Thyroid gland (tissue), 4 donors: ENCODE measurements at regions not wholly inside any gene's neighbourhood (a gene's known extent, or its start where the extent isn't known, plus 50 kb on each side); places are given as distances from the start of the nearest gene placed in this dataset.

ENCODE experiments used
- DNase-seq, 2 donors: peaks; one replicate each; pipeline ENCODE4 v3.0.0-alpha.2; 2019
- H3K27ac ChIP-seq, 3 donors: fragments of 200-600 bp; sonication (generic); 1 replicate in 2 of 3; 2 replicates in 1 of 3; pipeline ENCODE4 v1.5.1; 2016 to 2019; ENCODE audit warnings: mild to moderate bottlenecking in 1 of 3, moderate library complexity in 1 of 3
- H3K27me3 ChIP-seq: fragments of 200-600 bp; sonication (generic); one replicate; pipeline ENCODE4 v1.5.1; 2019
- H3K36me3 ChIP-seq, 2 donors: fragments of 200-600 bp; sonication (generic); one replicate each; pipeline ENCODE4 v1.5.1; 2016 to 2019
- H3K4me1 ChIP-seq, 2 donors: fragments of 200-600 bp; sonication (generic); one replicate each; pipeline ENCODE4 v1.5.1; 2017 to 2019
- H3K4me3 ChIP-seq, 3 donors: fragments of 200-600 bp; sonication (generic); replicated peaks in 1 of 3; 1 replicate in 2 of 3; 2 replicates in 1 of 3; pipeline ENCODE4 v1.5.1; 2016; ENCODE audit warnings: mild to moderate bottlenecking in 1 of 3
- H3K9me3 ChIP-seq: fragments of 200-600 bp; sonication (generic); one replicate; pipeline ENCODE4 v1.5.1; 2017
- POLR2A ChIP-seq, 2 donors: fragments of 450-650 bp; IDR thresholded peaks; one replicate each; pipeline ENCODE4 v1.6.1; 2017; ENCODE audit warnings: antibody characterized with exemption in 2 of 2, mild to moderate bottlenecking in 2 of 2, moderate library complexity in 1 of 2
- WGBS, 2 donors: methylation state at CpG; one replicate each; pipeline ENCODE4 v1.1.5; 2017; 5-methylcytosine and 5-hydroxymethylcytosine counted together
- intact Hi-C: fragments of 100-400 bp; cut with DNase I; formaldehyde crosslinking; loops from one replicate; pipeline ENCODE4 v1.15.1; 2023
- TF ChIP-seq, protein P1 (sequence below), 6 experiments: fragments of 200-600 bp in 3 of 6; fragments of 450-650 bp in 3 of 6; sonication (generic) in 3 of 6; IDR thresholded peaks; one replicate each; pipeline ENCODE4 v1.5.1; 2016 to 2019; ENCODE audit warnings: antibody characterized with exemption in 6 of 6, mild to moderate bottlenecking in 2 of 6, inconsistent platforms in 1 of 6, moderate library complexity in 1 of 6

- Histone ChIP-seq H3K4me1 (no peaks in the 10 kb centered on the region), H3K9me3 (no peaks in the 10 kb centered on the region), H3K27ac (peak overlapping the region in 2 of 3 donors; percentile 39 to 80), H3K36me3 (no peaks in the 10 kb centered on the region), H3K4me3 (peak overlapping the region in 2 of 3 donors; percentile 23 to 30), H3K27me3 (no peaks in the 10 kb centered on the region)
- 33 to 43% methylated on average over 9 of the region's 9 CpGs for WGBS, 2 donors
- DNase-seq = peak; percentile 13 to 42
- TF ChIP-seq, protein P1, sequence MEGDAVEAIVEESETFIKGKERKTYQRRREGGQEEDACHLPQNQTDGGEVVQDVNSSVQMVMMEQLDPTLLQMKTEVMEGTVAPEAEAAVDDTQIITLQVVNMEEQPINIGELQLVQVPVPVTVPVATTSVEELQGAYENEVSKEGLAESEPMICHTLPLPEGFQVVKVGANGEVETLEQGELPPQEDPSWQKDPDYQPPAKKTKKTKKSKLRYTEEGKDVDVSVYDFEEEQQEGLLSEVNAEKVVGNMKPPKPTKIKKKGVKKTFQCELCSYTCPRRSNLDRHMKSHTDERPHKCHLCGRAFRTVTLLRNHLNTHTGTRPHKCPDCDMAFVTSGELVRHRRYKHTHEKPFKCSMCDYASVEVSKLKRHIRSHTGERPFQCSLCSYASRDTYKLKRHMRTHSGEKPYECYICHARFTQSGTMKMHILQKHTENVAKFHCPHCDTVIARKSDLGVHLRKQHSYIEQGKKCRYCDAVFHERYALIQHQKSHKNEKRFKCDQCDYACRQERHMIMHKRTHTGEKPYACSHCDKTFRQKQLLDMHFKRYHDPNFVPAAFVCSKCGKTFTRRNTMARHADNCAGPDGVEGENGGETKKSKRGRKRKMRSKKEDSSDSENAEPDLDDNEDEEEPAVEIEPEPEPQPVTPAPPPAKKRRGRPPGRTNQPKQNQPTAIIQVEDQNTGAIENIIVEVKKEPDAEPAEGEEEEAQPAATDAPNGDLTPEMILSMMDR (IDR thresholded peaks at IDR 0.05) = no peak
- no peak for TF ChIP-seq POLR2A (IDR thresholded peaks at IDR 0.05)
- intact Hi-C loops = no loop called here
These were observed 73.4 kb upstream of the EIF5 start for GRCh38 chr14:103260629-103261124.

DNA sequence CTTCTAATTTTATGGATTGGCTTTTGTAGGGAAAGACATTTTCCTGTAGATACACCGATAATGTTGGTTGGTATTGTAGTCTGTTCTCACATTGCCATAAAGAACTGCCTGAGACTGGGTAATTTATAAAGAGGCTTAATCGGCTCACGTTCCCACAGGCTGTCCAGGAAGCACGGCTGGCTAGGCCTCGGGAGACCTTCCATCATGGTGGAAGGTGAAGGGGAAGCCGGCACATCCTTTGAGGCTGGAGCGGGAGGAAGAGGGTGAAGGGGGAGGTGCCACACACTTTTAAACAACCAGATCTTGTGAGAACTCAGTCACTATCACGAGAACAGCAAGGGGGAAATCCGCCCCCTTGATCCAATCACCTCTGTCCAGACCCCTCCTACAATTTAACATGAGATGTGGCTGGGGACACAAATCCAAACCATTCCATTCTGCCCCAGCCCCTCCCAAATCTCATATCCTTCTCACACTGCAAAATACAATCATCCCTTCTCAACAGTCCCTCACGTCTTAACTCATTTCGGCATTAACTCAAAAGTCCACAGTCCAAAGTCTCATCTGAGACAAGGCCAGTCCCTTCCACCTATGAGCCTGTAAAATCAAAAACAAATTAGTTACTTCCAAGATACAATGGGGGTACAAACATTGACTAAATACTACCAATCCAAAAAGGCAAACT lies 66.7 kb upstream of the EIF5 start:
- TF ChIP-seq, protein P1 (IDR thresholded peaks at IDR 0.05) = no peak
- no peak for TF ChIP-seq POLR2A (IDR thresholded peaks at IDR 0.05)
- Histone ChIP-seq H3K27me3 (no peaks in the 10 kb centered on the region), H3K9me3 (no peaks in the 10 kb centered on the region), H3K4me1 (no peaks in the 10 kb centered on the region), H3K36me3 (no peaks in the 10 kb centered on the region), H3K27ac (no peak overlapping the region), H3K4me3 (no peak overlapping the region)
- DNase-seq = no peak
- intact Hi-C loops = no loop called here
- WGBS, 2 donors = 83 to 87% methylated on average over 11 of the region's 11 CpGs

DNA sequence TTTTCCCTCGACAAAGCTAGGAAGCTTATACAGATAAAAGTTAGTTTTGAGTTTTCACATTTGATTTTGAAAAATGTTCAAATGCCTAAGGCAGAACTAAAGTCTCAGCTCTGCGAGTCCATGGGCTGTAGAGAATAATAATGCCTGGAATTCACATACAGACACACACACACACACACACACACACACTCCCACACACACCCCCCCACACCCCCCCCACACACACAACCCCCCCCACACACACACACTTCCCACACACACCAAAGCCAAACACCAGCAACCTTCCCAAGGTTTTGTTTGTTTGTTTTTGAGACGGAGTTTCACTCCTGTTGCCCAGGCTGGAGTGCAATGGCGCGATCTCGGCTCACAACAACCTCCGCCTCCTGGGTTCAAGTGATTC lies 62.8 kb upstream of the EIF5 start:
- H3K4me1 ChIP-seq = peaks cover 3 to 15% of the 10 kb centered on the region in 2 donors
- intact Hi-C loops = no loop called here
- no peaks in the 10 kb centered on the region for H3K27me3 ChIP-seq
- no peaks in the 10 kb centered on the region for H3K36me3 ChIP-seq
- H3K4me3 ChIP-seq = no peak overlapping the region
- TF ChIP-seq, protein P1 (IDR thresholded peaks at IDR 0.05) = no peak
- no peak for TF ChIP-seq POLR2A (IDR thresholded peaks at IDR 0.05)
- H3K9me3 ChIP-seq = no peaks in the 10 kb centered on the region
- 94 to 95% methylated on average over 7 of the region's 7 CpGs for WGBS, 2 donors
- DNase-seq = no peak
- no peak overlapping the region for H3K27ac ChIP-seq

DNA sequence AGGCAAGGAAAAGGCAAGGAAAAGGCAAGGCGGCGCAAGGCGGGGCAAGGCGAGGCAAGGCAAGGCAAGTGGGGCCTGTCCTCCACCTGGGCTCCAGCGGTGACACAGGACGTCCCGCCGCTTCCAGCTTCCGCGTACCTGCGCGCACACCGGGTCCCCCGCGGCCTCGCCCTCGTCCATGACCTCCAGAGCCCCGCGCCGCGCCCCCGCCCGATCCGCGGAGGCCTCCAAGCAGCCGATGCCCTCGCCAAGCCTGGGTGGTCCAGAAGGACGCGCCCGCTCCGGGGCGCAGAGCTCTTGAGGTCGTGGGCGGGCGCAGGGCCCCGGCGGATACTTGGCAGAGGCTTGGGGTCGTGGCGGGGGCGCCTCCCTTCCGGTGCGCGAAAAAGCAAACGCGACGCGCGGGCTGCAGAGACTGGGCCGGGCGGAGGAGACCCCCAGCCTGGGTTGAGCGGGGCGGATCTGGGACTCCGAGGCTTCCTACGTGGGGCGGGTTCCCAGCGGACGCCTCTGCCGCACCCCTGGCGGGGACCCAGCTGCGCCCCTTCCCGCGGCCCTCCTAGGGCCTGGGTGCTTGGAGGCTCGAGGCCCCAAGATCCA lies 60.8 kb upstream of the EIF5 start:
- no peaks in the 10 kb centered on the region for H3K36me3 ChIP-seq
- DNase-seq = peak; percentile 13 to 18
- TF ChIP-seq, protein P1 (IDR thresholded peaks at IDR 0.05) = no peak
- TF ChIP-seq POLR2A (IDR thresholded peaks at IDR 0.05) = no peak
- no peaks in the 10 kb centered on the region for H3K9me3 ChIP-seq
- 5 to 14% methylated on average over 22 to 35 of the region's 63 CpGs for WGBS, 2 donors
- intact Hi-C loops = no loop called here
- peak overlapping the region in 1 of 3 donors; percentile 25 for H3K4me3 ChIP-seq
- H3K4me1 ChIP-seq = peaks cover 3 to 18% of the 10 kb centered on the region in 2 donors
- H3K27ac ChIP-seq = no peak overlapping the region
- no peaks in the 10 kb centered on the region for H3K27me3 ChIP-seq
